DMS53 treated with DMSO at 0.1 percent for 48 hours (cell line): ENCODE measurements at regions not wholly inside any gene's neighbourhood (a gene's known extent, or its start where the extent isn't known, plus 50 kb on each side); places are given as distances from the start of the nearest gene placed in this dataset.

Experiments
- DNase-seq: peaks from one replicate; lab custom pipeline; 2025; ENCODE audit not compliant: unreplicated experiment; lab: John Stamatoyannopoulos, UW

DNA sequence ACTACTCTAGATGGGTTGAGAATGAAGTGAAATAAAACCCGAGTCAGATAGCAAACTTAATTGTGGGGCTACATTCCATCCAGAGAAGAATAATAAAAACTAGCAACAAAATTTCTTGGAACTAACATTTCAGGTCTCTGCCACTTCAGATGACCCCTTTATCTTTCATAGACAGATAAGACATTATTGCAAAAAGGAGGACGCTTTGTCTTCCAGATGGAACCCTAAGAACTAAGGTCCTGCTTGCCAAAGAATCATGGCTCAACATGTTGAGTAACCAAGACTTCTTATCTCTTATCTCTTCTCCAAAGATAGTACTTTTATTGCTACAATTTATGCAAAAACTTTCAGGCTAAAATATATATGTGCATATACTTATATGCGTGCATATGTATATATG lies 221.1 kb upstream of the PREP start:
- DNase-seq, result no peak

DNA sequence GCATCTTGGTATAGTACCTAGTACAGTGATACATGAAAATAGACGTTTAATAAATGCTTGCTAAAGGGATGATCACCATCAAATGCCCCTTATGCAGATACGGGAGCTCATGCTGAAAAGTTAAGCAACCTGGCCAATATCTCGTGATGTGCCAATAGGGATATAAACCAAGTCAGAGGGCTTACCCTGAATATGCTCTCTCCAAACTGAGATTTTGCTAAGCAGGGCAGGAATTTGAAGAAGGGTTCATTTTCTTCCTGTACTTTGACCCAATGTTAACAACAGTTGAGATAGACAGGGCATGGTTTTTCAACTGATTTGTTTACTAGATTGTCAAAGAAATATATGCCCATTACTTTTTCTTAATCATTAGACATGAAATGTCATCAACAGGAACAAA lies 219.3 kb upstream of the PREP start:
- no peak for DNase-seq

GRCh38 chr6:105621564-105622175 lies 218.8 kb upstream of the PREP start:
- no peak for DNase-seq

- no peak for DNase-seq
These were observed 218.0 kb upstream of the PREP start for GRCh38 chr6:105620878-105621277.

- no peak for DNase-seq
These were observed 217.3 kb upstream of the PREP start for GRCh38 chr6:105619971-105620741.

GRCh38 chr6:105618247-105618646 lies 215.4 kb upstream of the PREP start:
- DNase-seq, result no peak

- no peak for DNase-seq
These were observed 213.6 kb upstream of the PREP start for GRCh38 chr6:105616521-105616920.

- DNase-seq, result no peak
These were observed 208.7 kb upstream of the PREP start for GRCh38 chr6:105611606-105612005.

DNA sequence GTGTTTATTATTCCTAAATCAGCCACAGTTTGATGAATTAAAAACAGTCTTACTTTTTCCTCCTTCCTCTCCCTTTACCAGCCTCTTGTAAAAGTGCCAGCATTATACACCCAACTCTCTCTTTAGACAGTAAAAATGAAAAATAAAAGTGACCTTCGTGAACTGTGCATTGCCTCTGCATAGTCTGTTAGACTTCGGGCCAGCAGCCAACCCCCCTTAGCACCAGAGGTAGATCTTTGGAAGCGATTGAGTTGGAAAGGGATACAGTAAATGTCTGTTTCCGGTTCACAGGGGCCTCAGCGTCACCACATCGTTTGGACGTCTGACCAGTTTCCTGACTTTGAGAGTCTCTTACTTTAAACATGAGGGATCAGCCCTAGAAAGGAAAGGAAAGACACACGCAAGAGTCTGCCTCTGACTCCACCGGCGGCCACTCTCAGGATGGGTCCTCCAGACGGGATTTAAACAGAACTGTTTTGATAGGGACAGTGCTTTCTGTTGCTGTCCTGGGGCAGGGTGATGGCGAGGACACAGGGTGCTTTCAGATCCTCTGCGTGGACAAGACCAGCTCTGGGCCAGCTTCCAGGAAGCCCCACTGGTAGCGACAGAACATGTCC lies 206.6 kb upstream of the PREP start:
- no peak for DNase-seq

DNA sequence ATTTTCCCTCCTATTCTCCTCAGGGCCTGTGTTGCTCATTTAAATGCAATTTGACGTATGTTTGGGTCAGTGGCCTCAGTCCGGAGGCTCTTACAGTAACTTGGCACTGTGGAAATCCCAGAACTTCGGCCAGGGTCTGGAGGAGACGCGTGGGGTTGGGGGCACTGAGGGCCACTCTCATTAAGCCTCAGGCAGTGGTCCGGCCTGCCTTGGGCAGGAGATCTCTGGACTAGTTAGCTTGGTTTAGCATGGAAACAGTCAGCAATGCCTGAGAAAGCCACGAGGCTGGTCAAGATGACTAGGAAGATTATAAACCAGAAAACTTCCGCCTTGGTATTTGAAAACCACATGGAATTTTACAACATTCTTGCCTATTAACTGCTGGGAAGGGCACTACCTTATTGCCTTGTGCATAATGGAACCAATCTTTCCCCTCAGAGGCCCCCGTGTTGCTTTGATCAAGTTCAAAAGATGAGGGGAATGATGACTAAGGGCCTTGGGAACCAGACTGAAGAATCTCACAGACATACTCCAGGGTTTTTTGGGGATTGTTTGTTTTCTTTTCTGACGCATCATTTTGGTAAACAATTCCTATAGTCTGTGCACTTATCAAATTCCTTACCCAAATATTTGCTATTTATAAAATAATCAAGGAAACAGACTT lies 206.0 kb upstream of the PREP start:
- no peak for DNase-seq

DNA sequence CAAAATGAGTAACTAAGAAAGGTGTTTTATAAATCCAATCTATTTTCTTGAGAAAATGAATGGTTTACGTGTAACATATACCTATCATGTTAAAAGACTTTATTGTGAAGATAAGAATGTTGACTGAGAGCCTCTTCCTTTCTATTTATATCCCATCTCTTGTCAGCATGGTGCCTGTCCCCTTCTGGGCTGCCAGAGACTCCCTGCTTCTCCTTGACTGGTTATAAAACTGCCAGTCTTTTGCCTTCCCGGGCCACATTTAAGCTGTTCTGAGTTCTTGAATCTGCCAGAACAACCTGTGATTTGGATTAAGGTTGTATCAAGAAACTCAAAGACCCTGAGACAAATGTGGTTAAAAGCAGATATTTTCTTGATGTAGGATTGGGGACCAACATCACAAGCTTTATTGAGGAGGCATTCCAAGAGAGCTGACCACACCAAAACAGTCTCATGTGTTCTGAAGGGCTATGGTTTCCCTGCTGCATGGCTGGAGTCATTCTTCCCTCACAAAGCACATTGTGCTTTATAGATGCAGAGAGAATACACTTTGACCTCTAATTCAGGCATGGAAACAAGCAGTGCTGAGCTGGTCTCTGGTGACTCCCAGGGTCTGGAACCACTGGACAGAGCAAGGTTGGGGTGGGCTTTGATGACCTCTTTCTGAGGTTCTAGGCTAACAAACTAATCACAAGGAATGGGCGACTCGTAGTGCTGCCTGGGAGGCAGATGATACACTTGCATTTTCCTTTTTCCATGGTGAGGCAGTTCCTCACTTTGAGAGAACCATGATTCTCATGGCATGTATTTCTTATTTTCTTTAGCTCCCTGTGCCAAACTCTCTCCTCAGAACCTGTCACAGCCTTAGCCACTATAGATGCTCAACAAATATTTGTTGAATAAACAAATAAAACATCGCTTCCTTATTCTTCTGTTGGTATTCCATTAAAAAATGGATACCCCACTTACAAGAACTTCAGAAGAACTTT lies 205.0 kb upstream of the PREP start:
- no peak for DNase-seq

DNA sequence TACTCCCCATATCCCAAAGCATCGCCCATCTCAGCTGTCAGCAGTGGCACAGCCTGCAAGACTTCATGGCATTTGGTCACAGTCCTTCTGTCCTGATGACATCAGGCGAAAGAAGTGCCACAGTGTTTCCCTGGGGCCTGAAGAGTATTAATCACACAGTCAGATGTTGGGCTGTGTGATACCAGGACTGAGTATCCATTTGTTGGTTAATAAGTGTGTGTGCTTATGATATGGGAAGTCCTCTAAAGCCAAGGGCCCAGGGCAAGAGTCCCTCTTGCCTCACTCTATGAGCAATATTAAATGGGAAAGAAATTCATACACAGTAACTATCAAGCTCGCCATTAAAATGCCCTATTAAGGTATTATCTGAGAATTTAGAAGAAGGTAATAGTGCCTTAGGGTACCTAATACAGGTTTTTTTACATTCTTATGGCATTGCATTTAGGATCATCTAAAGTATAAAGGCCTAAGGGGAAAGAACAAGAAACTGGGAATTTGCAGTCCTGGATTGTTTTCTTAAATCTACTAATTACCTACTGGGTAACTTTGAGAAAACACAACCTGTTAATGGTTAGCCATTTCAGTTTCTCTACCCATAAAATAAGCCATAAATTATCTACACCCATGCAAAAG lies 204.1 kb upstream of the PREP start:
- DNase-seq, result no peak

GRCh38 chr6:105604587-105604884 lies 201.7 kb upstream of the PREP start:
- DNase-seq, result no peak

GRCh38 chr6:105603788-105604586 lies 201.1 kb upstream of the PREP start:
- no peak for DNase-seq

- no peak for DNase-seq
These were observed 198.8 kb upstream of the PREP start for GRCh38 chr6:105601541-105602236.

- DNase-seq, result no peak
These were observed 197.7 kb upstream of the PREP start for GRCh38 chr6:105600336-105601260.

GRCh38 chr6:105598264-105598663 lies 195.4 kb upstream of the PREP start:
- DNase-seq, result no peak

GRCh38 chr6:105596284-105596755 lies 193.4 kb upstream of the PREP start:
- DNase-seq, result no peak
